GM19452 (cell line): ENCODE measurements at regions not wholly inside any gene's neighbourhood (a gene's known extent, or its start where the extent isn't known, plus 50 kb on each side); places are given as distances from the start of the nearest gene placed in this dataset.

Source experiments
- ATAC-seq: cut with Tn5 transposase; IDR thresholded peaks from one replicate; pipeline ENCODE4 v1.9.1; 2021; ENCODE audit not compliant: unreplicated experiment

DNA sequence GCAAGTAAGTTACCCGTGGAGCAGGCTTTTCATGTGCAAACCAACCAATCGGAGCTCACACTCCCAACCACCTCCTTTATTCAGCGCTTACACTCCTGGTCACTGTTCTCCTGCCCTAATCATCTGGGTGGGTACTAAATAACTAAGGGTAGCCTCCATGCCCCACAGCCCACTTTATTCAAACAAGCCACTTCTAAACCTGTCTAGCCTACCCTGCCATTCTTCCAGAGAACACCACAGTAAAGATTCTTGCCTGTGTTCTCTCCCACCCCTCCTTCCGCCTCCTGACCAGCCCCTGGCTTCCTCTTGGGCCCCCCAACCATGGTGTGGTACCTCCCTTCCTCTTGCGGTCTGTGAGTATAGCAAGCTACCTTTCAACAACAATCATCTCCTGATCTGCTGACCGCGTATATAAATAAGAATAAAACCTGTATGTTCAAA lies 581.9 kb downstream of the VRK1 start:
- no peak for ATAC-seq

DNA sequence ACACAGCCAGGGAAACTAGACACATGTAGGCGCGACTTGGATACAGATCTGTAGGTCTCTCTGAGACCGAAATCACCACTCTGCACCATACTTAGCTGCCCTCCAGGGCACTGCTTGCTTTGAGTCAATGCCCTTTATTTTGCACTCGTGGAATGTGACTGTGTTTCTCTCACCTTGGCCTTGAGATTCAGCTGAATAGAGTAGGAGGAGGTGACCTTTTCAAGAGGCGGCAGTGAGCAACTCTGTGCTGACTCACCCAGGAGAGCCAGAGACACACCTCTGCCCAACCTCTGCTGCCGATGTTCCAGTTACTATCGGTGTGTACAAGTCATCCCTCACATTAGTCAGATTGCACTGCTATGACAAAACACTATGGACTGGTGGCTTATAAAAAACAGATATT lies 583.4 kb downstream of the VRK1 start:
- ATAC-seq: no peak

DNA sequence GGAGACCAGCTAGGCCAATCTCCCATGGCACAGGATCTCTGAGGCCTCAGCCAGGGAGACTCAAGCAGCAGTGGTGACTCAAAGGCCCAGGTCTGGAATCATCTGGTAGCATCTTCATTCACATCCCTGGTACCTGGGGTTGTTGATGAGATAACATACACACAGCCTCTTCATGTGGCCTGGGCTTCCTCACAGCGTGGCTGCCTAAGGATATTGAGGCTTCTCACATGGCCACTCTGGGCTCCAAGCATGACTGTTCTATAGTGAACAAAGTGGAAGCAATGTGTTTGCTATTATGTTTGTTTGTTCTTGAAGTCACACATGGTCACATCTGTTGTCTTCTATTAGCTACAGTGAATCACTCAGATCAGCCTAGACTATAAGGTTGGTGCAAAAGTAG lies 584.1 kb downstream of the VRK1 start:
- ATAC-seq: no peak

DNA sequence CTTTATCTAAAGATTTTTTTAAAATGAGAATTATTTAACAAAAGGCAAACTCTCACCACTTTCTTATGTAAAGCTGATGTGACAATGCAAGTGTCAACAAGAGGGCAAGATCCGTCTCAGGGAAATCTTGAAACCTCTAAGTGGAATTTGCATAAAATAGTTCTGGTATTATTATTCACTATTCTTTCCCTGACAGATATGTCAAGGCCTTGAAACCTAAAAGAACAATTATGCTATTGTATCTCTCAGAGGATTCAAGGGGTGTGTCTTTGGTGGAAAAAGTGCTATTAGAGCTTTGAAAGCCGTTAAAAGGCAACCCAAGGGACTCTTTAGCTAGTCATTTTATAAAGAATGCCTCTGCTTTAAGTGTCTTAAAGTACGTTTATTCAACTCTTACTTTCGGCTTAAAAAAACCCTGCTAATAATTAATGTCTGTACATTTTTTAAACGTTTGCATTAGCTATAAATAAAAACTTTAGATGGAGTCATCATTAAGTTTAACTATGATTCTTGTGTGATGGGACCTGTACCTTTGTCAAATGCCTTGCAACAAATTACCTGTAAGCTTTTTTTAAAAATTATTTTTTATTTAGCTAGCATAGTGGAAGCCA lies 585.5 kb downstream of the VRK1 start:
- no peak for ATAC-seq

DNA sequence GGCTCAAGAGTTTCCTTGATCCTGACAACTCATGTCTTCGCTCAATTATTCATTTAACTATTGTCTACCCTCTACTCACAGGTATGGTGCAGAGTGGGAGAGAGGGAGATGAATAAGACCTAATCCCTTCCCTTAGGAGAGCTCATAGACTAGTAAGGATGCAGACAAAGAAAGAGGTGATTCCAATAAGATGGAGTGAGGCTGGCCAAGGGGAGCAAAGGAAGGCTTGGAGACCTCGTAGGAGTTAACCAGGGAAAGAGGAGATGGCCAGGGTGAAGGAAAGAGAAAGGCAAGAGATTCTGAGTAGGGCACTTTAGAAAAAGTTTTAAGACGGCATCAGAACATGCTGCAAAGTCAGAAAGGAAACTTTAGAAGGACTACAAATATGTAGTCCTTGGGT lies 588.5 kb downstream of the VRK1 start:
- ATAC-seq: no peak

- no peak for ATAC-seq
Measured at GRCh38 chr14:97387252-97387874, 590.2 kb downstream of the VRK1 start.

GRCh38 chr14:97388408-97388807 lies 591.2 kb downstream of the VRK1 start:
- ATAC-seq: no peak

- ATAC-seq: no peak
Measured at GRCh38 chr14:97390096-97390724, 593.0 kb downstream of the VRK1 start.

GRCh38 chr14:97393244-97393643 lies 596.1 kb downstream of the VRK1 start:
- no peak for ATAC-seq

DNA sequence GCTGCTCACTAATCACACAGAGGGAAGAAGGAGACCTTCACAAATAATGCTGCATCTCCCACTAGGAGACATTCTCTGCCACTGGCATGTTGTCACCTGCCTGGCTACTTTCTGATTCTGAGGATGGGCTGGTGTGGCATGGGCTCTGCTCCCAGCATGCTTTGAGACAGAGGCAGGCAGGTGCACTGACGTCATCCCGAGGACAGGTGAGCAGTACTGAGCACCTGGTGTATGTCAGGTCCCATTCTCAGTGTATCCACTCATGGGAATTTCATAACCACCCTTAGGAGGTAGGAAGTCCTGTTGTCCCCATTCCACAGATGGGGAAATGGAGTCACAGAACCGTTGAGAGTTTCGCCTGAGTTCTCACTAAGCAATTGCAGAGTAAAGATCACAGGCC lies 597.9 kb downstream of the VRK1 start:
- no peak for ATAC-seq

- no peak for ATAC-seq
Measured at GRCh38 chr14:97401714-97402113, 604.5 kb downstream of the VRK1 start.

GRCh38 chr14:97402279-97402678 lies 605.1 kb downstream of the VRK1 start:
- no peak for ATAC-seq

GRCh38 chr14:97407701-97408407 lies 610.7 kb downstream of the VRK1 start:
- ATAC-seq: no peak

DNA sequence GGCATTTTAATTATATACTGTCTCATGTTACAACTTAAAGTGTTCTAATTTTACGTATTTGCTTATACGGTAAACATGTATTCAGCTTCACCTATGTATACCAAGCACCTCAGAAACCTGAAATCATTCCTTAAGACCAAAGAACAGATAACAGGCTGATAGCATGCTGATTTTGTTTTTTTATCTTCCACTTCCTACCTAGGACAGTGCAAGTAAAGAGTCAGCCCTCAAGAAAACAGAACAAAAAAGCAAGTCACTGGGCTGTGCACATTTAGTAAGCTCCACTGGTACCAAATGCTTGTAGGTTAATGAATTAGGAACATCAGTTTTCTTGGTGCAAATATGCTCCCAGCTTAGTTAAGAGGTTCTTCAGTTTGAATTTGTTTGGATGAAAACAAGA lies 611.3 kb downstream of the VRK1 start:
- ATAC-seq: no peak

DNA sequence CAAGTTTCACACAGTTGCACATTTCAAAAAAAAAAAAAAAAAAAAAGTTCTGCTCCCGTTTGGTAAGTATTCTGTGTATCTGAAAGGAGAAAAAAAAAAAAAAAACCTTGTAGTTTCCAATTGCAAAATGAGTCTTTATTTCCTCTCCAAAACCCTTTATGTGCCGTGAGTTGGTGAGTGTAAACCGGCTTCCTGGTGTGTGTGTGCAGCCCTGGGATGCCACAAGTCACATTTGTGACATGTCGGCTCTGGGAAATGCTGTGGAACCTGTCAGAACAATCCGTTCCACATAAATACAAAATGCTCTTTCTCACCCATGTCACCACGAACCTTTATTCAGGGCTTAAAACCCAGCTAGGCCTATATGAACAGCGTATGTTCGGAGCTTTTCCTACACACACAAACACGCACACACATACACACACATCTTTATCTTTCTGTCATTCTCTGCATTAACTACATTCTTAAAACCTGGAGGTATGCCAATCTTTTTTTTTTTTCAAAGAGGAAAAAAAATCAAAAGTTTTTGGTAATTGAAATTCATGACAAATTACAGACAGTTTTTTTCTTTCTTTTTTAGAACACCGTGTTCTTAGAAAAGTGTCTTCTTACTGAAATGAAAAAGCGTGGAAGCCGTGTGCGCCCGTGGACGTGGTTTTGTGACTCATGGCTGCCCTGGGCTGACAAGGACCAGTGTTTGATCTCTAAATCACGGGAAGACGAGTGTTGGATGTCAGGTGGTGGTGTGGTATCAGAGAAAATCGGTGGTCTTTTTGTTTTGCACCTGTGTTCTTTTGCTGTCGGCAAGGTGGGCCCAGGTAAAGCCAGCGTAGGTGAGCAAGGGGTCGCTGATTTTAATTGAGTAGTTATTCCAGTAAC lies 612.0 kb downstream of the VRK1 start:
- no peak for ATAC-seq

- ATAC-seq: no peak
Measured at GRCh38 chr14:97410667-97411620, 613.8 kb downstream of the VRK1 start.

- ATAC-seq: no peak
Measured at GRCh38 chr14:97411938-97412612, 614.9 kb downstream of the VRK1 start.

- ATAC-seq: no peak
Measured at GRCh38 chr14:97413022-97413539, 615.9 kb downstream of the VRK1 start.
